ENCODE measurements at regions not wholly inside any gene's neighbourhood (a gene's known extent, or its start where the extent isn't known, plus 50 kb on each side); places are given as distances from the start of the nearest gene placed in this dataset.

DNA sequence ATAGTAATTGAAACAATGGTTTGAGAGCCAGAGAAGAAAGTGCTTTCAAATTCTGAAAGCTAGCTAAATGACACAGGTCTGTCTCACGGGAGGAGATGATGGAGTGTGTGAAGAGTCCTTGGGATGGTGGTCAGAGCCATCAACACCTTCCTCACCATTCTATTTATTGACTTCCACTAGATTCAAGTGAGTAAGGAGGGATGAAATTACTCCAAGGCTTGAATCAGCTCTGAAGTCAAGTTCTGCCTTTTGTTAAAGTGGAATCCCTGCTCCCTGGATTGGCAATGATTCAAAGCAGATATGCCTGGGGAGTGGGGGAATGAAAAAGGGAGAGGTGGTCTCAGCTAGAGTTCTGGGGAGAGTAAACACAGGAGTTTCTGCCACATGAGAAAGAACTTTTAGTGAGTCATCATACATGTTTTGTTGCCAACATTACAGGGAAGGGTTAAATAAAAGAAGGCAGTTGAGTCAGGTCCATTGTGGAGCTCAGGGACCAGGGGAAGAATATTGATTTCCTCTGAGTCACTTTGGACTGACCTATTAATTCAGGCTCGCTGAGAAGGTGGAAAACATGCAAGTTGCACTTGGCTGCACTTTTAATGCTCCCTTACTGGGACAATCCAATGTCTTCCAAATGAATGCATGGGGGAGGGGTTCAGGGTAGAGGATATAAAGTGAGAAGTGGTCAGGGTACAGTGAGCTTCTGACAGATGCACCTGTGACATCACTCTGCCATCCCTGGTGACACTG, 142.7 kb downstream of the TBX5 start:
- no peak overlapping the region for H3T11ph ChIP-seq (ENCODE audit: low read length)
- H4K8ac ChIP-seq (replicated peaks; ENCODE audit: insufficient read length, low read depth, low read length) = no peak overlapping the region
- H2BK15ac ChIP-seq (ENCODE audit: low read depth, low read length) = no peak overlapping the region
- Mint-ChIP-seq H3K9me3 (no peaks in the 10 kb centered on the region; a peak in 1 of 5 replicates), H3K27me3 (ENCODE audit: low read depth) (peaks cover 5% of the 10 kb centered on the region), H3K36me3 (ENCODE audit: insufficient read depth in 1 of 3, low read depth in 3 of 3) (no peaks in the 10 kb centered on the region), H3K4me1 (peaks cover 15 to 22% of the 10 kb centered on the region in 2 experiments), H3K4me3 (no peak overlapping the region), H3K27ac (no peak overlapping the region; a peak in 1 of 7 replicates)
- no peaks in the 10 kb centered on the region for H3K79me1 ChIP-seq (ENCODE audit: insufficient read depth, low read depth, low read length, poor library complexity, severe bottlenecking)
- H3K9me3 ChIP-seq (ENCODE audit: control insufficient read depth, low read depth, low read length) = no peaks in the 10 kb centered on the region
- no peak overlapping the region for H4K5ac ChIP-seq (ENCODE audit: insufficient read length, low read depth, low read length)
- H2BK120ac ChIP-seq (ENCODE audit: low read depth, low read length, poor library complexity, severe bottlenecking) = no peak overlapping the region
- no peaks in the 10 kb centered on the region for H3K27me3 ChIP-seq (ENCODE audit: insufficient read depth, low read length)
- H4K20me1 ChIP-seq (ENCODE audit: control insufficient read depth, insufficient read depth, insufficient read length) = no peaks in the 10 kb centered on the region
- H2AFZ ChIP-seq (ENCODE audit: low read length) = no peak overlapping the region
- WGBS (ENCODE audit: extremely low coverage, insufficient read length, low lambda C conversion rate) = no CpG with 5 or more reads among the region's 2 CpGs
- no peak overlapping the region for H3K18ac ChIP-seq (ENCODE audit: insufficient read length, low read depth, low read length)
- no peaks in the 10 kb centered on the region for H3K79me2 ChIP-seq (ENCODE audit: insufficient read depth, low read length)
- H2AK5ac ChIP-seq (ENCODE audit: insufficient read length, low read length) = no peak overlapping the region
- H3K23me2 ChIP-seq (ENCODE audit: insufficient read length, low read depth, low read length, poor library complexity, severe bottlenecking) = no peaks in the 10 kb centered on the region
- H4K91ac ChIP-seq (ENCODE audit: insufficient read length, low read depth, low read length) = no peak overlapping the region
- no peak overlapping the region for H3K27ac ChIP-seq (ENCODE audit: insufficient read length, low read depth, low read length)
- H3K56ac ChIP-seq (ENCODE audit: insufficient read length, low read depth, low read length) = no peak overlapping the region
- no peak overlapping the region for H3K4me2 ChIP-seq (ENCODE audit: insufficient read depth, insufficient read length, low read length)
- DNase-seq = no peak
- no peak overlapping the region for H3K9ac ChIP-seq (ENCODE audit: extremely low read depth, insufficient read length, low read length)
- H2BK12ac ChIP-seq (ENCODE audit: insufficient read length, low read depth, low read length) = no peak overlapping the region
- TF ChIP-seq, protein P1, sequence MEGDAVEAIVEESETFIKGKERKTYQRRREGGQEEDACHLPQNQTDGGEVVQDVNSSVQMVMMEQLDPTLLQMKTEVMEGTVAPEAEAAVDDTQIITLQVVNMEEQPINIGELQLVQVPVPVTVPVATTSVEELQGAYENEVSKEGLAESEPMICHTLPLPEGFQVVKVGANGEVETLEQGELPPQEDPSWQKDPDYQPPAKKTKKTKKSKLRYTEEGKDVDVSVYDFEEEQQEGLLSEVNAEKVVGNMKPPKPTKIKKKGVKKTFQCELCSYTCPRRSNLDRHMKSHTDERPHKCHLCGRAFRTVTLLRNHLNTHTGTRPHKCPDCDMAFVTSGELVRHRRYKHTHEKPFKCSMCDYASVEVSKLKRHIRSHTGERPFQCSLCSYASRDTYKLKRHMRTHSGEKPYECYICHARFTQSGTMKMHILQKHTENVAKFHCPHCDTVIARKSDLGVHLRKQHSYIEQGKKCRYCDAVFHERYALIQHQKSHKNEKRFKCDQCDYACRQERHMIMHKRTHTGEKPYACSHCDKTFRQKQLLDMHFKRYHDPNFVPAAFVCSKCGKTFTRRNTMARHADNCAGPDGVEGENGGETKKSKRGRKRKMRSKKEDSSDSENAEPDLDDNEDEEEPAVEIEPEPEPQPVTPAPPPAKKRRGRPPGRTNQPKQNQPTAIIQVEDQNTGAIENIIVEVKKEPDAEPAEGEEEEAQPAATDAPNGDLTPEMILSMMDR (conservative IDR thresholded peaks at IDR 0.05) = no peak
- H3K4me1 ChIP-seq (ENCODE audit: insufficient read depth, low read length) = peaks cover 6% of the 10 kb centered on the region; the same call in 1 of the 2 replicates
- no peak overlapping the region for H3K14ac ChIP-seq (ENCODE audit: insufficient read depth, low read length)
- H2BK20ac ChIP-seq (ENCODE audit: low read depth, low read length, poor library complexity, severe bottlenecking) = no peak overlapping the region
- no peak overlapping the region for H3K4ac ChIP-seq (ENCODE audit: low read depth, low read length)
- no peak overlapping the region for H3K23ac ChIP-seq (ENCODE audit: insufficient read length, low read depth, low read length)
- H2BK5ac ChIP-seq (ENCODE audit: insufficient read length, low read length) = no peak overlapping the region
